ENCODE measurements at regions not wholly inside any gene's neighbourhood (a gene's known extent, or its start where the extent isn't known, plus 50 kb on each side); places are given as distances from the start of the nearest gene placed in this dataset.

DNA sequence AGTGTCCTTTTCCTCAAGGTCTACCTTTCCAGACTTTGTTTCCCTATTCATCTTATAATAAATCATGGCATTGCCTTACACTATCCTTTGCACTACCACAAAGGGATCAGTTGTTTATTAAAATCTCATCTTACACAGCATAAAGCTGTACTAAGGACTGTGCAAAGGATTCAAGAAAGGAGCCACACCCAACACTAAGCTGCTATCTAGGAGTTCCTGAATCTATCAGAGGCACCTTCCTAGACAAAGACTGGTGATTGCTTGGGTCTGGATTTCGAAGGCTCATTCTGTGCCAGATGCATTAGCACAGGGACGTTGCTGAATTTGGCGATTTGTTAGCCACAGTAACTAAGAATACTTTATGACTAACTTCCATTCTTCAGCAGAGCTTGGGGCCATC lies 412.0 kb downstream of the NUP35 start:
- no peak overlapping the region for H3K4me2 ChIP-seq (ENCODE audit: low read length)
- H3F3A ChIP-seq (ENCODE audit: insufficient read depth, low read length), result no peaks in the 10 kb centered on the region
- H3K27ac ChIP-seq (ENCODE audit: low read depth, low read length, poor library complexity, severe bottlenecking), result no peak overlapping the region
- H3K9me2 ChIP-seq (ENCODE audit: low read depth, low read length), result no peaks in the 10 kb centered on the region
- H3K27me3 ChIP-seq (ENCODE audit: insufficient read depth, low read length), result no peaks in the 10 kb centered on the region
- H4K20me1 ChIP-seq (ENCODE audit: insufficient read depth, low read length), result no peaks in the 10 kb centered on the region
- H3K9me3 ChIP-seq (ENCODE audit: low read length), result no peaks in the 10 kb centered on the region
- H2AFZ ChIP-seq (ENCODE audit: low read length), result no peak overlapping the region
- no peaks in the 10 kb centered on the region for H3K4me1 ChIP-seq (ENCODE audit: insufficient read depth, low read length, severe bottlenecking)
- H3K4me3 ChIP-seq (ENCODE audit: low read depth, low read length, poor library complexity, severe bottlenecking), result no peak overlapping the region
- no peaks in the 10 kb centered on the region for H3K36me3 ChIP-seq (ENCODE audit: insufficient read depth, low read length)
- no peak for TF ChIP-seq EZH2 (IDR thresholded peaks at IDR 0.05; ENCODE audit: borderline replicate concordance, low read length)
- TF ChIP-seq CTCF (IDR thresholded peaks at IDR 0.05; ENCODE audit: low read length), result no peak
- no peak overlapping the region for H3K9ac ChIP-seq (ENCODE audit: low read length)
- H3K79me2 ChIP-seq (ENCODE audit: insufficient read depth, low read length), result no peaks in the 10 kb centered on the region

DNA sequence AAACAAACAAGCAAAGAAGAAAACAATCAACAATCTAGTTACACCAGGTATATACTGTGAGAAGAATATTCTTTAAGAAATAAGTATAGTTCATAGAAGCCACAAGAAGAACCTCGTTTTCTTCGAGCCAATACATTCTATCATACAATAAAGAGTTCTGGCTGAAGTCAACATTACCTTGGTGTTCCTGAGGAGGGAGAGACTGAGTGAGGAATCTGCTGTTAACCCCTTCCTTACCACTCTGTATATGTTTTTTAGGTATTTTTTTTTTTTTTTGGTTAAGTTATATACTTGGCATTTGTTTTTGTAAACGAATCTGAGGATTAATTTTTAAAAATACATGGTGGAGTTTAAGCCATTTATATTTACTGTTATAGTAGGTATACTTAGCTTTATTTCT lies 412.5 kb downstream of the NUP35 start:
- Histone ChIP-seq H3K4me1 (ENCODE audit: insufficient read depth, low read length, severe bottlenecking) (no peaks in the 10 kb centered on the region), H3K36me3 (ENCODE audit: insufficient read depth, low read length) (no peaks in the 10 kb centered on the region), H3K9me3 (ENCODE audit: low read length) (no peaks in the 10 kb centered on the region), H3K4me3 (ENCODE audit: low read depth, low read length, poor library complexity, severe bottlenecking) (no peak overlapping the region), H3K4me2 (ENCODE audit: low read length) (no peak overlapping the region), H3F3A (ENCODE audit: insufficient read depth, low read length) (no peaks in the 10 kb centered on the region), H3K9me2 (ENCODE audit: low read depth, low read length) (no peaks in the 10 kb centered on the region), H3K79me2 (ENCODE audit: insufficient read depth, low read length) (no peaks in the 10 kb centered on the region), H3K9ac (ENCODE audit: low read length) (no peak overlapping the region), H3K27me3 (ENCODE audit: insufficient read depth, low read length) (no peaks in the 10 kb centered on the region), H3K27ac (ENCODE audit: low read depth, low read length, poor library complexity, severe bottlenecking) (no peak overlapping the region), H4K20me1 (ENCODE audit: insufficient read depth, low read length) (no peaks in the 10 kb centered on the region), H2AFZ (ENCODE audit: low read length) (no peak overlapping the region)
- TF ChIP-seq CTCF (IDR thresholded peaks at IDR 0.05; ENCODE audit: low read length) (no peak), EZH2 (IDR thresholded peaks at IDR 0.05; ENCODE audit: borderline replicate concordance, low read length) (no peak)

DNA sequence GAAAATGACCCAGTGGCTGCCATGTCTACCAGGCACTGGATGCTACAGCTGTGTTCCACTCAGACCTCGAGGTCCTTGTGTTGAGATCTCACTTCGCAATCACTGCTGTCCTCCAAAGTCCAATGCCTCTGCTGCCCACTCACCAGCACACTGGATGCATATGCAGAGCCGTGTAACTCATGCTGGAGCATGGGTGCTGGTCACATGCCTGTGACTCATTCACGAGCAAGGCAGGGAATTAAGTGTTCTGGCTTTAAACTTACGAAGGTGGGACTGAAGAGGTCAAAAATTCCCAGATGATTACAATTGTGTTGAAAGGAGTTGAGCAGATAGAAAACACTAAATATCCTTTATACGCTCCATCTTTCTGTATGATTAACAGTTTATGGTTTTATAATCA lies 417.5 kb downstream of the NUP35 start:
- no peaks in the 10 kb centered on the region for H3K9me2 ChIP-seq (ENCODE audit: low read depth, low read length)
- H3K79me2 ChIP-seq (ENCODE audit: insufficient read depth, low read length), result no peaks in the 10 kb centered on the region
- H3K4me3 ChIP-seq (ENCODE audit: low read depth, low read length, poor library complexity, severe bottlenecking), result no peak overlapping the region
- no peak overlapping the region for H3K4me2 ChIP-seq (ENCODE audit: low read length)
- peaks cover 6% of the 10 kb centered on the region for H3K4me1 ChIP-seq (ENCODE audit: insufficient read depth, low read length, severe bottlenecking)
- no peaks in the 10 kb centered on the region for H4K20me1 ChIP-seq (ENCODE audit: insufficient read depth, low read length)
- H3K9ac ChIP-seq (ENCODE audit: low read length), result no peak overlapping the region
- H3F3A ChIP-seq (ENCODE audit: insufficient read depth, low read length), result no peaks in the 10 kb centered on the region
- no peak overlapping the region for H2AFZ ChIP-seq (ENCODE audit: low read length)
- H3K27ac ChIP-seq (ENCODE audit: low read depth, low read length, poor library complexity, severe bottlenecking), result no peak overlapping the region
- H3K27me3 ChIP-seq (ENCODE audit: insufficient read depth, low read length), result no peaks in the 10 kb centered on the region
- TF ChIP-seq CTCF (IDR thresholded peaks at IDR 0.05; ENCODE audit: low read length) (no peak), EZH2 (IDR thresholded peaks at IDR 0.05; ENCODE audit: borderline replicate concordance, low read length) (no peak)
- no peaks in the 10 kb centered on the region for H3K9me3 ChIP-seq (ENCODE audit: low read length)
- H3K36me3 ChIP-seq (ENCODE audit: insufficient read depth, low read length), result no peaks in the 10 kb centered on the region

Measured in OCI-LY1 (cell line).